K562 (cell line): ENCODE measurements at regions not wholly inside any gene's neighbourhood (a gene's known extent, or its start where the extent isn't known, plus 50 kb on each side); places are given as distances from the start of the nearest gene placed in this dataset.

Source experiments
- CREBBP ChIP-seq: IDR thresholded peaks from one replicate; pipeline ENCODE4 v1.6.1; 2012; ENCODE audit warnings: low read depth, mild to moderate bottlenecking, control low read depth, inconsistent platforms, low read length
- CTCFL ChIP-seq: IDR thresholded peaks from 2 replicates; pipeline ENCODE4 v1.6.1; 2011; ENCODE audit warnings: borderline replicate concordance, low read depth, mild to moderate bottlenecking, moderate library complexity, low read length; ENCODE audit not compliant: insufficient read depth, poor library complexity, severe bottlenecking
- GATAD2A ChIP-seq: fragments of 450-650 bp; IDR thresholded peaks from 2 replicates; pipeline ENCODE4 v1.6.1; 2017
- HDGF ChIP-seq: fragments of 450-650 bp; IDR thresholded peaks from 2 replicates; pipeline ENCODE4 v1.6.1; 2016
- HNRNPH1 ChIP-seq: fragments of 200-400 bp; formaldehyde crosslinking; optimal IDR thresholded peaks from 2 replicates; pipeline ENCODE3; 2017; ENCODE audit warnings: low read depth, mild to moderate bottlenecking, low read length, moderate library complexity
- MAX ChIP-seq: sonication (generic); formaldehyde crosslinking; IDR thresholded peaks from 2 replicates; pipeline ENCODE4 v1.9.0; 2022; ENCODE audit warnings: mild to moderate bottlenecking, missing genetic modification reagents
- RFX1 ChIP-seq: fragments of 450-650 bp; IDR thresholded peaks from 2 replicates; pipeline ENCODE4 v1.6.1; 2016; ENCODE audit warnings: mild to moderate bottlenecking, moderate library complexity
- SOX6 ChIP-seq: fragments of 450-650 bp; IDR thresholded peaks from 2 replicates; pipeline ENCODE4 v1.6.1; 2014; ENCODE audit warnings: mild to moderate bottlenecking
- TRIM24 ChIP-seq, 2 experiments: fragments of 450-650 bp; IDR thresholded peaks; 2 replicates each; pipeline ENCODE4 v1.6.1; 2016
- ZFP91 ChIP-seq: sonication (generic); formaldehyde crosslinking; IDR thresholded peaks from 2 replicates; pipeline ENCODE4 v1.8.0; 2022; ENCODE audit warnings: mild to moderate bottlenecking, missing genetic modification reagents
- ZNF584 ChIP-seq: fragments of 200-800 bp; sonication (Bioruptor generic); IDR thresholded peaks from 2 replicates; pipeline ENCODE4 v1.6.1; 2016; ENCODE audit warnings: low read depth, mild to moderate bottlenecking, missing genetic modification characterization, missing compliant biosample characterization
- TF ChIP-seq, protein P1 (sequence below): fragments of 450-650 bp; IDR thresholded peaks from 2 replicates; pipeline ENCODE4 v1.6.1; 2014; ENCODE audit warnings: low read depth, mild to moderate bottlenecking, moderate library complexity, borderline replicate concordance
- TF ChIP-seq, protein P2 (sequence below): fragments of 250-450 bp; sonication (Bioruptor Pico); IDR thresholded peaks from 2 replicates; pipeline ENCODE4 v1.5.0; 2021

GRCh38 chr1:94721240-94721639 lies 98.9 kb upstream of the SLC44A3 start (continued):
- TF ChIP-seq TRIM24 (IDR thresholded peaks at IDR 0.05) (no peak), CTCFL (no peak), GATAD2A (no peak), ZFP91 (CRISPR knock-in tag) (no peak), MAX (no peak), HNRNPH1 (no peak), HDGF (no peak), RFX1 (no peak), CREBBP (no peak), SOX6 (no peak), ZNF584 (no peak)
- TF ChIP-seq, protein P1, sequence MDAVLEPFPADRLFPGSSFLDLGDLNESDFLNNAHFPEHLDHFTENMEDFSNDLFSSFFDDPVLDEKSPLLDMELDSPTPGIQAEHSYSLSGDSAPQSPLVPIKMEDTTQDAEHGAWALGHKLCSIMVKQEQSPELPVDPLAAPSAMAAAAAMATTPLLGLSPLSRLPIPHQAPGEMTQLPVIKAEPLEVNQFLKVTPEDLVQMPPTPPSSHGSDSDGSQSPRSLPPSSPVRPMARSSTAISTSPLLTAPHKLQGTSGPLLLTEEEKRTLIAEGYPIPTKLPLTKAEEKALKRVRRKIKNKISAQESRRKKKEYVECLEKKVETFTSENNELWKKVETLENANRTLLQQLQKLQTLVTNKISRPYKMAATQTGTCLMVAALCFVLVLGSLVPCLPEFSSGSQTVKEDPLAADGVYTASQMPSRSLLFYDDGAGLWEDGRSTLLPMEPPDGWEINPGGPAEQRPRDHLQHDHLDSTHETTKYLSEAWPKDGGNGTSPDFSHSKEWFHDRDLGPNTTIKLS = no peak
- TF ChIP-seq, protein P2, sequence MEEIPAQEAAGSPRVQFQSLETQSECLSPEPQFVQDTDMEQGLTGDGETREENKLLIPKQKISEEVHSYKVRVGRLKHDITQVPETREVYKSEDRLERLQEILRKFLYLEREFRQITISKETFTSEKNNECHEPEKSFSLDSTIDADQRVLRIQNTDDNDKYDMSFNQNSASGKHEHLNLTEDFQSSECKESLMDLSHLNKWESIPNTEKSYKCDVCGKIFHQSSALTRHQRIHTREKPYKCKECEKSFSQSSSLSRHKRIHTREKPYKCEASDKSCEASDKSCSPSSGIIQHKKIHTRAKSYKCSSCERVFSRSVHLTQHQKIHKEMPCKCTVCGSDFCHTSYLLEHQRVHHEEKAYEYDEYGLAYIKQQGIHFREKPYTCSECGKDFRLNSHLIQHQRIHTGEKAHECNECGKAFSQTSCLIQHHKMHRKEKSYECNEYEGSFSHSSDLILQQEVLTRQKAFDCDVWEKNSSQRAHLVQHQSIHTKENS (CRISPR knock-in tag) = no peak
- TF ChIP-seq, all 486 proteins: peak for 0
